Non-pigmented ciliary epithelial cell (primary cell): ENCODE measurements at regions not wholly inside any gene's neighbourhood (a gene's known extent, or its start where the extent isn't known, plus 50 kb on each side); places are given as distances from the start of the nearest gene placed in this dataset.

Source experiments
- DNase-seq: peaks from one replicate; pipeline ENCODE4 v3.0.0-alpha.2; 2010; ENCODE audit warnings: low read depth

DNA sequence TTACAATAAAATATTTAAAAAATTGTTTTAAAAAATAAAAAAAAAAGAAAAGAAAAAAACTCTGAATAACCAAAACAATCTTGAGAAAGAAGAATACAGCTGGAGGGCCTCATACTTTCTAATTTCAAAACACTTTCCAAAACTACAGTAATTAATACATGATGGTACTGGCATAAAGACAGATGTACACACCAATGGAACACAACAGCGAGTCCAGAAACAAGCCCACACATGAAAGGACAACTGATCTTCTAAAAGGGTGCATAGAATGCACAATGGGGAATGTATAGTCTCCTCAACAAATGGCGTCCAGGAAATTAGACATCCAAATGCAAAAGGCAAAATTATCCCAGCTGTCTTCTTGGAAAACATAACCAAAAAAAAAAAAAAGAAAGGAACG is 99.6 kb downstream of the LURAP1L start:
- DNase-seq: no peak

DNA sequence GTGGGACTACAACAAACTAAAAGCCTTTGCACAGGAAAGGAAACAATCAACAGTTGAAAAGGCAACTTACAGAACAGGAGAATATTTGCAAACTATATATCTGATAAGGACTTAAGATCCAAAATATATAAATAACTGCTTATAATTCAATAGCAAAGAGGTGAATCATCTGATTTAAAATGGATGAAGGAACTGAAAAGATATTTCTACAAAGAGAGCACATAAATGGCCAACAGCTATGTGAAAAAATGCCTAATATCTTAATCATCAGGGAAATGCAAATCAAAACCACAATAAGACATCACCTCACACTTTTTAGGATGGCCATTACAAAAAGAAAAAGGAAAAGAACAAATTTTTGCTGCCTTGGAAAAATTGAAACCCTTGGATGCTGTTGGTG is 100.4 kb downstream of the LURAP1L start:
- no peak for DNase-seq

DNA sequence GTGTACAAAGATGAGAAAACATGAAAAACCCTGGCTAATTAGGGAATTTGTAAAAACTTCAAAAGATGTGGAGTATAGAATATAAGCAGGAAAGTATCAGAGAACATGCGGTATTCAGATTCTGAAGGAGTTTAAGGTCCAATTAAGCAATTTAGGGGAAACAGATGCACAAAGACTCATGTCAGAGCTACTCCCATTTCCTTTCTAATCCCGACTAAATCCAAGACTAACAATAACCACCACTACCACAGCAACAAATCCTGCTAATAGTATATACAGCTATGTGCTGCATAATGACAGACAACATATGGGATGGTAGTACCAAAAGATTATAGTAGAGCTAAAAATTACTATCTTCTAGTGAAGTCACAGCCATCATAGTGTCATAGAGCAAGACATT is 102.1 kb downstream of the LURAP1L start:
- DNase-seq: no peak

DNA sequence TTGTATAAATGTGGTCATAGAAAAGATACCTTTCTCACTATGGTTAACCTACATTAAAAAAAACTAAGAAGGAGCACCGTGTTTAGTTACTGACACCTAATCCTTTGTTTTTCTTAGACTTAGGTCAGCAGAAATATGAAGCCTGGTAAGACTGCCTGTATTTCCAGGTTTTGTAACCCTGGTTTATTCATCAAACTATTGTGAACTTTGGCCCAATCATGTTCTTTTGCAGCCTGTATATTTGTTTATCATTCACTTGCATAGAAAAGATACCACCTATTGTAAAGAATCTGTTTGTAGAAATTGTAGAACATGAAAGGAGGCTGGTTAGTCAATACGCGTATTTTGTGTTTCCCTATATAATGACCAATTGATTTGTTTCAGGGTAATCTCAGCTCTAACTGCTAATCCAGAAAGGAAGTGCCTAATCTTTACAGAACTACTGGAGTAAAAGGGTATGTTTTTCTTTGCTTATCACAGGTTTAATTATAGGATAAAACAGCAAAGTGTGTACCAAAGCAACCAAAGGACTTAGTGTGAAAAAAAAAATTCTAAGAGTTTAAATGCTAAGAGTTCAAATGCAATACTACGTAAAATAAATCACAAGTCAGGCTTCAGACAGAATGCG is 103.6 kb downstream of the LURAP1L start:
- no peak for DNase-seq

DNA sequence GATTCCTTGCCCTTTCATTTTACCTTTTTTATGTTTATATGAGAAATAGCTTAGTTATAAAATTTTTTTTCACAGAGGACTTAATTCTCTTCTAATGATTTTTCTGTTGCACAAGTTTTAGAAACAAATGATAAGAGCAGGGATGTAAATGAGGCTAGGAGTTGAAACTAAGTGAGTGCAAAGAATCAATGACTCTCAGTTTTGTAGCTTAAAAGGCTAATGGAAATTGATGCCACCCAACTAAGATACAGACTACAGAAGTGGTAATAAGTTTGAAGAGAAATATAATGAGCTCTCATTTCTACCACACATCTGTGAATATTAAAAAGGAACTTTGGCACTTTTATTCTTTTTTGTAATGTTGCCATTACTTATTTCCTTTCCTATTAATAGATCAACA is 105.1 kb downstream of the LURAP1L start:
- DNase-seq: no peak

DNA sequence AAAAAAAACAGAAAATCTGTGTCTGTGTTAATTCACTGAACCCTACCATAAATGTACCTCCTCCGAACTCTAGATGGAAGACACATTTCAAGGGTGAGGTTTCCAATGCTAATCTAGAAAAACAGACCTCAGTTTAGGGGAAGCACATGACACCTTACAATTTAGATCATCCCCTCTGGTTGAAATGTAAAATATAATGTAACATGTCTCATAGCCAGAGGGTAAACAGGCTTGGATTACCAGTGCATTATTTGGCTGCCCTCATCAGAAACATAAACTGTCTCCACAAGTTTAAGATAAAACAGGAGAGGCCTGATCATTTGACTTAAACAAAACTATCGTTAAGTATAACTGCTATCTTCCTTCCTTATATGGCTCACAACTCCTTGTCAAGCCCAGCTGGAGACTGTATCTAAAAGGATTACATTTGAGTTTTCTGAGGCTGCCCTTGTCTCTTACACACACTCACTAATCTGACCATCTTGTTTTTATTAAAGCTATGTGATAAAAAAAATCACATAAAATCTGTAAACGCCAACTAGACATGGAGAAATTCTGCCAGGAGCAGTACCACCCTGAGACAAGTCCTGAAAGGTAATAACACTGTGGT is 105.7 kb downstream of the LURAP1L start:
- no peak for DNase-seq

DNA sequence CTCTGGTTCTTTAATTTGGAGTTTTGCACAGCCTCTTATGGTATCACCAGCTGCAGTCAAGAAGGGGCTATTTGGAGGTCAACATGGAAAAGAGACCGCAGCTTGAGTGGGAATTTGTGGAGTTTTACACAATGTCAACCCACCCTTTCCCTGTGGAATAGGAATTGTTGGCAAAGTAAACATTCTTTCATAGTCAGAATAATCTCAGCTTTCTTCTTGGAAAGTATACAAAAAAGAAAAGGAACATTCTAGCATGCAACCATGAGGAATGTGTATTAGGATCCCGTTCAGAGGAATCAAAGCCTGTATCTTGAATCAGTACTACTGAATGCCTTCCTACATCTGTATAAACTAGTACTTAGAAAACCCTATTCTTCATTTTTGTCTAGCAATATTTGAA is 107.6 kb downstream of the LURAP1L start:
- no peak for DNase-seq

DNA sequence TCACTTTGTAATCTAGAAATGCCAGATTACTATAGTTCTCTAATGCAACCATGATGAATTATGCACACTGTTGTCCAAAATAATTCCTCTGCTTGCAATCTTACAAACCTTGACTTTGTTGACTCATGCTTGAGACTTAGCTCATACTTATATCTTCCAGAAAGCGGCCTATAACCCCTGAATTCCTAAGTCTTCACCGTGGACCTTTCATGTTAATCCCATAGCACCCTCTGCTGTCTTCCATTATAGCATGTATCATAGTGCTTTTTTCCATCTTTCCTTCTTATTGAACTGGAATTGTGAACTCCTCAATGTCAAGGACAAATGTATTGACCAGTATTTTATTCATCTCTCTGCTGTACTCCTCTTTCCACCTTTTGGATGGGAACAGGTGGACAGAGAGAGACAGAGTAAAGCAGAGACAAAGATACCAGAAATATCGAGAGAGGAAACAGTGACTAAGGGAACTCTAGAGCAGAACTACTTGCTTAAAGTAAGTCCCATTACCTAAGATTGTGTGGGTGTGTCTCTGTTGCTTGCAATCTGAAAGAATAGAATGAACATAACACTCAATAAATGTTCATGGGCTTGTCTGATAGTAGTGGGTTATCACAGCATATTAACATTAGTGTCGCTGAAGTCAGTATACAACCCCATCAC is 110.0 kb downstream of the LURAP1L start:
- peak; percentile 68 for DNase-seq

DNA sequence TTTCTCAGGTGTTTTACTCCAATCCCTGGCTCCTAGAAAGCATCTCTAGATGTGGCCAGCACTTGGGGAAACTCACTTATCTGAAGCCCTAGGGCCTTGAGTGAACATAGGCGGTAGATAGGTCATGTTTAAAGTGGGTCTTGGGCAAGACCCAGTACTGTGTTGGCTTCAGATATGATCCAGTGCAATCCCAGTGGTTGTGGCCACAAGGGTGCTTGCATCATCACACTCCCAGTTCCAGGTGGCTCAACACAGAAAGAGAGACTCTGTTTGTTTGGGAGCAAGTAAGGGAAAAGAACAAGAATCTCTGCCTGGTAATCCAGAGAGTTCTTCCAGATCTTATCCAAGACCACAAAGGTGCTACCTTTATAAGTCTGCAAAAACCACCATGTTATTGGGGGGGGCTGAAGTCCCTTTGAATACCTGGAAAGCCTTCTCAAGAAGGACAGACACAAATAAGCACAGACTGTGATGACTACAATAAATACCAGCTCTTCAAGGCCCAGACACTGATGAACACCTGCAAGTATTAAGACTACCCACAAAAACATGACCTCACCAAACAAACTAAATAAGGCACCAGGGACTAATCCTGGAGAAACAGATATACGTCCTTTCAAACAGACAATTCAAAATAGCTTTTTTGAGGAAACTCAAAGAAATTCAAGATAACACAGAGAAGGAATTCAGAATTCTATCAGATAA is 114.7 kb downstream of the LURAP1L start:
- no peak for DNase-seq

DNA sequence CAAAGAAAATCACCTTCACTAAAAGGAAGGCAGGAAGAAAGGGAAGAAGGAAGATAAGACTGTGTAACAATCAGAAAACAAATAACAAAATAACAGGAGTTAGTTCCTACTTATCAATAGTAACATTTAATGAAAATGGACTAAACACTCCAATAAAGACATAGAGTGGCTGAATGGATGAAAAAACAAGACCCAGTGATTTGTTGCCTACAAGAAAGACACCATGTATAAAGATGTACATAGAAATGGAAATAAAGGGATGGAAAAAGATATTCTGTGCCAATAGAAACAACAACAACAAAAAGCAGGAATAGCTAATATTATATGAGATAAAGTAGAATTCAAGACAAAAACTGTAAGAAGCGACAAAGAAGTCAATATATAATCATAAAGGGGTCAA is 116.8 kb downstream of the LURAP1L start:
- no peak for DNase-seq

DNA sequence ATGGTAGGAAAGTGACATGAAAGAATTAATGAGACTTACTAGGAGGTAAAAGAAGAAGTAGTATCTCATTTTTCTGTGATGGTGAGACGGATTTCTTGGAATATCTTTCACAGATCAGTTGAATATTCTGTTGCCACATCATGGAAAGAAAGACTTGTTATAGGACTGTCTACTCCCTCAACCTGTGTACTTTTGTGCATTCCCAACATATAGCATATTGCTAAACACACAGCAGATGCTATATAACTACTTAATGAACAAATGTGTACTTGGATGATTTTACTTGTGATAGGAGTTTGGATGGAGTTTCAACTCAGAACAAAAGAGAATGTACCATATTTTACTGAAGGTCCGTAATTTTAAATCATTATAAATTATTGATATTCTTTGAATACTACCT is 128.5 kb downstream of the LURAP1L start:
- DNase-seq: no peak

DNA sequence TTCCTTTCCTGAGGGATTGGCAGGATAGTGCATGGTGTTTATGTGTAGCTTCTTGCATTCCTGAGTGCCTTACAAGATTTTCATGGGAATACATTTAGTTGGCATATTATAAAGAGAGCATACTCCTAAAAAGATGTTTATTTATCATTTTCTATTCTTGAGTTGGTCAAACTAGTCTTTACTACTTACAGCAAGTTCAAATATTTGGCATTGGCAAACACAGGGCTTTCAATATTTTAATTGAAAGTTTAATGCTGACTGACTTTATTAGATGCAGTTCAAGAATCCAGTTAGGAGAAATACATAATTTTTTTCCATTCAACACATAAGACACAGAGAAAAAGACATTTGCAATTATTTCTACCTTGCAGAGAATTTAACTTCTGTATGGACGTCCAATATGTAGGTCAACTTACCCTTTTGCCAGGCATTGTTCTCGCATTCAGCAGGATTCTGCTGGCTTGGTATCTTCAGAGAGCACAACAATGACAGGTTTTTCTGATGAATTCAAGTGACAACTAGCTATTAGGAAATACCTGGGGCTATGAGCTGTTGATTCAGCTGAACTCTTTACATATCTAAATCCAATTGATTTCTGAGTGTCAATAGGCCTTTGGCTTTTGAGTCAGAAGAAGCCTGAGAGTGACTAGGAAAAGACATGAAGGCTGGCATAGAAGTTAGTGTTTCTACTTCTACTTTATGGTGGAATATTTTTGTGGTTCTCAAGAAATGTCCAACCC is 129.6 kb downstream of the LURAP1L start:
- DNase-seq: no peak

DNA sequence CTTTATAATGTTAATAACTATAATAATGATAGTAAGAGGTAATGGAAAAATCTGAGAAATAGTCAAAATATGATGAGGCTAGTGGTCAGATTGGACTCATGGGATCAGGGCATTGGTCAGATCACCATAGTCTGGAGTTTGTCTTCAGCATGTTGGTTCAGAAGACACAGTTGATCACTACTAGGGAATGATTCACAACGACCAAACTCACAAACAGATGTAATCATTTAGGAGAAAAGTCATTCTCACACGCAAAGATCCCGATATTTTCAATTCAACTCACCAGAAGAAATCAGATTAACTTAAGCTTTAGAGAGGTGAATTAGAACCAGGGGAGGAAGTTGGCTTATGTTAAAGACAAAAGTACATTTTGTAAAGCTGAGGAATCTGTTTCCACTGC is 131.8 kb downstream of the LURAP1L start:
- no peak for DNase-seq

DNA sequence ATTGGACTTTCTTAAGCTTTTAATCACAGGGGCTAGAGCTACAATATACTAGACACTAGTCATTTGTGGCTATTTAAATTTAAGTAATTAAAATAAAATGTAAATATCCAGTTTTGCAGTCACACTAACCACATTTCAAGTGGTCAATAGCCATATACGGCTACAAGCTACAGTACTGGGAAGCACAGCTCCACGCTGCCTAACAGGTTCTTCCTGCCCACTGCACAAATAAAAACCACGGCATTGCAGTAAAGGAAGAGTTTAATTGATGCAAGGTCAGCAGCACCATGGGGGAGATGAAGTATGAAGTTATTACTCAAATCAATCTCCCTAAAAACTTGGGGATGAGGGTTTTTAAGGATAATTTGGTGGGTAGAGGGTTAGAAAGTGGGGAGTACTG is 134.1 kb downstream of the LURAP1L start:
- no peak for DNase-seq

DNA sequence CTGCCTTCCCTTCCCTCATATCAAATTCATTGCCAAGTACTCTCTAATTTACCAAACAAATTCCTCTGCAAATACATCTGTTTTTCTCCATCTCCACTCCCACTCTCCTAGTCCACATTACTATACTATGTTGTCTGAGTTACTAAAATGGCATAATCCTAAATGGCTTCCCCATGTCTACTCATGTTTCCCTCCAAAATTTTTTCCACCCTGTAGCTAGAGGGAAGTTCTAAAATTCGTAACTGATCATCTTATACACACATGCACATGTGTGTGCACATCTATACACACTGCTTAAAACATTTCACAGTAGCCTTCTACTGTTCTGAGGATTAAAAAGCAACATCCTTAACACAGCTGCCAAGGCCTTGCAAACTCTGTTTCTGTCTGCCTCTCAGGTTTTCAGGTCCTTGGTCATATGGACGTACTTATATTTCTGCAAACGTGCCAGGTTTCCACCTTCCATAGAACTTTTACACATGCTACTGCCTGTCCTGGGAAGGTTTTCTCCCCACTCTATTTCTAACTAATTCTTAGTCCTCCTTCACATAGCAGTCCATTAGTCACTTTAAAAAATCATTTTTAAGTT is 140.6 kb downstream of the LURAP1L start:
- DNase-seq: no peak

DNA sequence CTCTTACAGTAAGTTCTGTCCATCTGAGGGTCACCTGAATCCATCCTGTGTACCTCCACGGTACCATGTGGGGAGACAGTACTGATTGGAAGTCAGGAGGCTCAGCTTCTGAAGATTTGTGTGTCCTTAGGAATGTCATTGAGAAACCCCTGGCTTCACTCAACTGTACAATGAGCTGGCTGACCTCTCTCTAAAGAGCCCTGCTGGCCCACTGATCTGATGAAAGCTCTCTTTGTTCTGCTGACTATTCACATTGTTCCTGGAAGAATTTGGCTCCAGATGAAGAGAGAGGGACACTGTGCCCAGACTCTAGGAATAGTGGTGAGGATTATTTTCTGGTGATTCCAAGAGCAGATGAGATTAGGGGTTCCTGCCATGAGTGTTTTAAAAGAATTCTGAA is 141.2 kb downstream of the LURAP1L start:
- DNase-seq: no peak

DNA sequence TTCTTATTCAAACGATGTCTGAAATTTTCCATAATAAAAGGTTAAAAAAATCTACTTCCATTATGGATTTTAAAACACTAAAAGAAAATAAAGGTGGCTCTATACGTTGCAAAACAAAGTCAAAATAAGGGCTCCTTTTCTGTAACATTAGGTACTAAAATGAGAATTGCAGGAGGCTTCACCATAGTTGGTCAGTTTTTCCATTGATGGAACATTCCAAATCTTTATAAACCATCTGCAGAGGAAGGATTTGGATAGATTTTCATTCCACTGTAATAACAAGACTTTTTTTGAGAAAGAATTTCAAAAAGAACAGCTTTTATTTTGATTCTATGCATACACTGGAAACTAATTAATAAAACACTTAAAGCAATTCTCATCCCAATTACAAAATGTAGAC is 145.6 kb downstream of the LURAP1L start:
- DNase-seq: no peak

DNA sequence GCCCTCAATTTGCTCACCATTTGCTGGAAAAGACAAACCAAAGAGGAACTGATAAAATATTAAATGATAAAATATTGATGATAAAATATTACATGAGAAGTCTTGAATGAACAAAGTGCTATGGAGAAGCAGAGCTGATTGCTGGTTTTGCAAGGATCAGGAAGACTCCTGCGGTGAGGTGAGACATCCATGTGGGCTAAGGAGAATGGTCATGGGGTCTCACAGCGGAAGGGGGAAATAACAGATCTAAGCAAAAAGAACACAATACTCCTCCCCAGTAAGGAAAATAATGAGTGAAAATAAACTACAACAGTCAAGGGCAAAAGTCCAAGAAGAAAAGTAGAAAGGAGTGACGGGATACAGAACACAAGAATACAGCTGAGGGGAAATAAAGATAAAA is 146.8 kb downstream of the LURAP1L start:
- DNase-seq: no peak

DNA sequence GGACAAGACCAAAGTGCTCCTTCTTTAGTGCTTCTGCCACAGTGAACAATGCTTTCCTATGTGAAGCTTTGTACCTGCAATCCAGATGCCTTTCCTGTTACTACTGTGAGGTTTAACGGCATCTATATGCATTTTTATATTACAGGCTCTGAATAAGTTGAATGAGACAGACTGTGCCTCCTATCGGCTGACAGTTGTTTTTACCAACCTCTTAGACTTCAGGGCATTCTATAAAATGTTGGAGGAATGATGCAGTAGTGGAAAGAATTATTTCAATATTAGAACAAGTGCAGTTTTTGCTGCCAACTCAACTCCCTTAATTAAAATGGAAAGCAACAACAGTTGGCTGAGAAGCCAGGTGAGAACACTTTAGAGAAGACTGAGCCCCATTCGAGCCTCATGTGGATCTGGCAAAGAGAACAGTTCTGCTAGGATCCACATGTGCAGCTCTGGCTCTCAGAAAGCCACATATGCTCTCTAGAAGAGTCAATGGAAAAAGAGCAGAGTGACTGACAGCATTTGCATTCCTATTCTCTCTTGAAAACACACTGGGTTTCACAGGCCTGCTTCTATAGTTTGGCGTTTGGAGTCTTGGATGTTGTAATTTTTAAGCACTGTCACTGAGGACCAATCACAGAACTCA is 147.5 kb downstream of the LURAP1L start:
- DNase-seq: no peak

DNA sequence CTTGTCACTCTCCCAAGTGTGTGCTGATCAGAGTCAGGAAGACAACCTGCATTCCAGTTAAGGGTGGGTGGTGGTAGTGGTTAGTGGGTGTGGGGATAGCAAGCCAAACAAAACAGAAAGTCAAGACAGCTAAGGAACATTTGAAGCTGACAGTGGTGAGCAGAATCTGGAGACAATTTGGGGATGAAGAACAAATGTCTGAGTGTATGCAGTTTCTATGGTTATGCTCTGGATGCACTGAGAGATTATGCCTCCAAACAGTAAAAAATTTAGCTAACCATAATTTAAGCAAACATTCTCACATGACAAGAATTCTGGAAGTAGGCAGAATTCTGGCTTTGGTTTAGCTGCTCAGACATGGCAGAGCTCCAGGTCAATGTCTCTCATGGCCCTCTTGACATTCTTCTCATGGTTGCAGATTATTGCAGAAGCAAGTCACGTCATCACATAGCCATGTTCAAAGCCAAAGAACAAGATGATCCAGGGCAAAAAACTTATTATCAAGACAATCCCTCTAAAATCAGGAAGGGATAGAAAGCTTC is 148.7 kb downstream of the LURAP1L start:
- peak; percentile 79 for DNase-seq

DNA sequence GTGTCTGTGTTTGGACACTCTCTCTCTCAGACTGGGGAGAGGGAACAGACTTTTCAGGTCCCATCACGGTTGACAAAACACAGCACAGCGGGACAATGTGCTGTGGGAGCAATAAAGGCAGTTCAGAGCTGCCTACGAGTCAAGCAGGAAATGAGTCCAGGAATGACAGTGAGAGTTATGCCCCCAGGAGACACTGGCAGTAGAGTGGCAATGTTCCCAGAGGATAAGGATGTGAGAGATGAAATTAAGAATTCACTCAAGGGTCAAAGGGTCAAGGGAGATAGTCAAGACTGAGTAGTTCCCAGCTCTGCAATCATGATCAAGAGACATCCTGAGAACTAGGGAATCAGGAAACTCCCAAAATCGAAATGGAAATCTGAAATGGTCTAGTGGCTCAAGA is 156.1 kb downstream of the LURAP1L start:
- DNase-seq: no peak
